Nephron progenitor cell (in vitro differentiated cells): ENCODE measurements at regions not wholly inside any gene's neighbourhood (a gene's known extent, or its start where the extent isn't known, plus 50 kb on each side); places are given as distances from the start of the nearest gene placed in this dataset.

Experiments
- DNase-seq: peaks from one replicate; pipeline ENCODE4 v3.0.0; 2021
- H3K27ac Mint-ChIP-seq: 2 replicates; pipeline ENCODE4 v1.8.0; 2021; ENCODE audit warnings: mild to moderate bottlenecking, moderate library complexity, mixed read lengths
- H3K27me3 Mint-ChIP-seq: 2 replicates; pipeline ENCODE4 v1.8.0; 2021; ENCODE audit warnings: mild to moderate bottlenecking, low read depth, mixed read lengths; ENCODE audit not compliant: poor library complexity
- H3K36me3 Mint-ChIP-seq: 2 replicates; pipeline ENCODE4 v1.8.0; 2021; ENCODE audit warnings: low read depth, mixed read lengths
- H3K4me1 Mint-ChIP-seq: 2 replicates; pipeline ENCODE4 v1.8.0; 2021; ENCODE audit warnings: mixed read lengths
- H3K4me3 Mint-ChIP-seq: 2 replicates; pipeline ENCODE4 v1.8.0; 2021; ENCODE audit warnings: mild to moderate bottlenecking, moderate library complexity, mixed read lengths
- H3K9me3 Mint-ChIP-seq: 2 replicates; pipeline ENCODE4 v1.8.0; 2021; ENCODE audit warnings: mild to moderate bottlenecking, moderate library complexity, mixed read lengths
- TF ChIP-seq, protein P1 (sequence below): fragments of 200-600 bp; sonication (generic); IDR thresholded peaks from 2 replicates; pipeline ENCODE4 v1.5.0; 2021; ENCODE audit warnings: antibody characterized with exemption

DNA sequence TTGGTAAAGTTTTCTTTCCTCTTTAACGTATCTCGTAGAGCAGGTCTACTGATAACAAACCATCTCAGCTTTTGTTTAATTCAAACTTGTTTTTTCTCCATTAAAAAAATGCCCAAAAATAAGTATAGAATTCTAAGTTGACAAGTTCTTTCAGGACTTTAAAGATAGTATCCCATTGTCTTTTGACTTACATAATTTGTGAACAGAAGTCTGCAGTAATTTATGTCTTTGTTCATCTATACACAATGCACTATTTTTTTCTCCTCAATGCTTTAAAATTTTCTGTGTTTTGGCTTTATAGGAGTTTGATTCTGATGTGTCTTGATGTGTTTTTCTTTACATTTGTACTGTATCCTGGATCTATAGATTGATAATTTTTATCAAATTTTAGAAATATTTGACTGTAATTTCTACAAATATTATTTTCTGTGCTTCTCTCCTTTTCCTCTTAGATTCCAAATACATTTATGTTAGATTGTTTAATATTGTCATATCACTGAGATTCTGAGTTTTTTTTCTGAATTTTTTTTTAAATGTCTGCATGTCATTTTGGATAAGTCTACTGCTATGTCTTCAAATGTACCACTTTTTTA, 143.3 kb downstream of the FTCDNL1 start:
- TF ChIP-seq, protein P1, sequence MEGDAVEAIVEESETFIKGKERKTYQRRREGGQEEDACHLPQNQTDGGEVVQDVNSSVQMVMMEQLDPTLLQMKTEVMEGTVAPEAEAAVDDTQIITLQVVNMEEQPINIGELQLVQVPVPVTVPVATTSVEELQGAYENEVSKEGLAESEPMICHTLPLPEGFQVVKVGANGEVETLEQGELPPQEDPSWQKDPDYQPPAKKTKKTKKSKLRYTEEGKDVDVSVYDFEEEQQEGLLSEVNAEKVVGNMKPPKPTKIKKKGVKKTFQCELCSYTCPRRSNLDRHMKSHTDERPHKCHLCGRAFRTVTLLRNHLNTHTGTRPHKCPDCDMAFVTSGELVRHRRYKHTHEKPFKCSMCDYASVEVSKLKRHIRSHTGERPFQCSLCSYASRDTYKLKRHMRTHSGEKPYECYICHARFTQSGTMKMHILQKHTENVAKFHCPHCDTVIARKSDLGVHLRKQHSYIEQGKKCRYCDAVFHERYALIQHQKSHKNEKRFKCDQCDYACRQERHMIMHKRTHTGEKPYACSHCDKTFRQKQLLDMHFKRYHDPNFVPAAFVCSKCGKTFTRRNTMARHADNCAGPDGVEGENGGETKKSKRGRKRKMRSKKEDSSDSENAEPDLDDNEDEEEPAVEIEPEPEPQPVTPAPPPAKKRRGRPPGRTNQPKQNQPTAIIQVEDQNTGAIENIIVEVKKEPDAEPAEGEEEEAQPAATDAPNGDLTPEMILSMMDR: no peak
- Mint-ChIP-seq H3K4me3 (no peak overlapping the region), H3K36me3 (peaks cover 13% of the 10 kb centered on the region), H3K27me3 (no peaks in the 10 kb centered on the region), H3K4me1 (no peaks in the 10 kb centered on the region), H3K27ac (no peak overlapping the region), H3K9me3 (peaks cover 33% of the 10 kb centered on the region)
- no peak for DNase-seq

DNA sequence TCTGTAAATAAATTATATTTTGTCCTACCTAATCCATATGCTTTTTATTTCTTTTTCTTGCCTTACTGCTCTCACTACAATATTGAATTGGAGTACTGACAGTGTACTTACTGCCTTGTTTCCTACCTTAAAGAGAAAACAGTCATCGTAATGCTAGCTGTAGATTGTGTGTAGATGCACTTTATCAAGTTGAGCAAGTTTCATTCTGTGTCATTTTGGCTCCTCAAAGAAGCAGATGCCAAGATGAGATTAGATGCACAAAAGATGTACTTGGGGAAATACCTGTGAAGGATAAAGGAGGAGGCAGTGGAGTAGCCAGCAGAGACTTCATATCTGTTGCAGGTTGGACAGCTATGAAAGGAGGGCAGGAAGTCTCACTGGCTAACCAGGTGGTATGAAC, 145.5 kb downstream of the FTCDNL1 start:
- peaks cover 33% of the 10 kb centered on the region for H3K9me3 Mint-ChIP-seq
- no peak overlapping the region for H3K4me3 Mint-ChIP-seq
- no peak overlapping the region for H3K27ac Mint-ChIP-seq
- no peaks in the 10 kb centered on the region for H3K27me3 Mint-ChIP-seq
- H3K4me1 Mint-ChIP-seq: no peaks in the 10 kb centered on the region
- no peak for DNase-seq
- TF ChIP-seq, protein P1: no peak
- peaks cover 13% of the 10 kb centered on the region for H3K36me3 Mint-ChIP-seq

DNA sequence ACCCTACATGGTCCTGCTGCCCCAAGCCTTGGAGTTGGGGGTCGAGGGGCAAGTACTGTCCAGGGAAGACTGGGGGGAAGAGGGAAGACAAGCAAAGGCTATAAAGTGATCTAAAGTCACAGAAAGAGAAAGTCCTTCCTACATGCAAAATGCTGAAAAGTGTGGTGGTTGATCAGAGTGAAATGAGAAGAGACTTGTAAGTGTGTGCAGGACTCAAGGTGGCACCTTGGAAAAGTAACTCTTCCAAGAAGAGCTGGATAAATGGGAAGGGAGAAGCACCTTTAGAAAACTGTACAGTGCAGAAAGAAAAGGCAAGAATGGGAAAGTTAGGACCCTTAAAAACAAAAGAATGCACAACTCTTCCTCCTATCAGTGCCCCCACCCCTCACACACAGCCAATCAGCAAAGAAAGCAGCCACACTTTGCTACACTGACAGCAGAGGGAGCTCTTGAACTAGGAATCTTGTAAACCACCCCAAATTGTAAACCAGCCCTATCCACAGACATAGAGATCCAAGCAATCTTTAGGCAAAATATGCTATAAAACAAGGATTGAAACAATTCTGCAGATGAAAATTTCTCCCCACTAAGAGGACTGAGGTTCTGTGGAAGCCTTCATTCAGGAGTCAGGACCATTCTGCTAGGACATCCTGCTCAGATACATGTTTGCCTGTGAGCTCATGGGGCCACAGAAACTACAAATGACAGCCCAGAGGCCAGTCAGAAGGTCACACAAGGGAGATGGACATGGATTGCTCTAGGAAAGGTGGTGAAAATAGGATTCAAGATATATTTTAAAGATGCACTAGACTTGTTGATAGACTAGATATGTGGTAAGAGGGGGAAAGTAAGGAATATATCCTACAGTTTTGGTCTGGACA, 146.4 kb downstream of the FTCDNL1 start:
- Mint-ChIP-seq H3K4me3 (no peak overlapping the region), H3K36me3 (peaks cover 13% of the 10 kb centered on the region), H3K9me3 (peaks cover 33% of the 10 kb centered on the region), H3K4me1 (no peaks in the 10 kb centered on the region), H3K27me3 (no peaks in the 10 kb centered on the region), H3K27ac (no peak overlapping the region)
- DNase-seq: no peak
- TF ChIP-seq, protein P1: no peak

DNA sequence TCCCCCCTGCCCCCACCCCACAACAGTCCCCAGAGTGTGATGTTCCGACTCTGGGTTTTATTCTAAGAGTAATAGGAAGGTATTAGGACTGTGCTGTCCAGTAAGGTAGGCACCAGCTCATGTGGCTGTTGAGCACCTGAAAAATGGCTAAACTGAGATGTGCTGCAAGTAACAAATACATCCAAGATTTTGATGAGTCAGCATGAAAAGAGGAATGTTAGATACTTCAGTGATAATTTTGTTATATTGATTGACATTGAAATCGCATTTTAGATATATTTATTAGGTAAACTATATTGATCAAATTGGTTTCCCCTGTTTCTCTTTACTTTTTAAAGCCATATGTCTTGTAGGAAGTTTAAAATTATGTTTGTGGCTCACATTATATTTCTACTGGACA, 147.8 kb downstream of the FTCDNL1 start:
- H3K4me1 Mint-ChIP-seq: no peaks in the 10 kb centered on the region
- no peak overlapping the region for H3K4me3 Mint-ChIP-seq
- no peak for DNase-seq
- TF ChIP-seq, protein P1: no peak
- H3K9me3 Mint-ChIP-seq: peaks cover 19% of the 10 kb centered on the region
- no peaks in the 10 kb centered on the region for H3K27me3 Mint-ChIP-seq
- H3K36me3 Mint-ChIP-seq: peaks cover 9% of the 10 kb centered on the region
- H3K27ac Mint-ChIP-seq: no peak overlapping the region

DNA sequence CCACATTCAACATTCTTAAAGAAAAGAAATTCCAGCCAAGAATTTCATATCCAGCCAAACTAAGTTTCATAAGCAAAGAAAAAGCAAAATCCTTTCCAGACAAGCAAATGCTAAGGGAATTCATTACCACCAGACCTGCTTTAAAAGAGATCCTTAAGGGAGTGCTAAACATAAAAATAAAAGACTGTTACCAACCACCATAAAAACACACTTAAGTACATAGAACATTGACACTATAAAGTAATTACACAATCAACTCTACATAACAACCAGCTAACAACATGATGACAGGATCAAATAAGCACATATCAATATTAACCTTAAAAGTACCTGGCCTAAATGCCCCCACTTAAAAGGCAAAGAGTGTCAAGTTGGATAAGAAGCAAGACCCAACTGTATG, 153.5 kb downstream of the FTCDNL1 start:
- no peak for DNase-seq
- Mint-ChIP-seq H3K4me3 (no peak overlapping the region), H3K36me3 (no peaks in the 10 kb centered on the region), H3K27ac (no peak overlapping the region), H3K4me1 (peaks cover 6% of the 10 kb centered on the region), H3K9me3 (no peaks in the 10 kb centered on the region), H3K27me3 (peaks cover 3% of the 10 kb centered on the region)
- TF ChIP-seq, protein P1: no peak
